ENCODE measurements at regions not wholly inside any gene's neighbourhood (a gene's known extent, or its start where the extent isn't known, plus 50 kb on each side); places are given as distances from the start of the nearest gene placed in this dataset.

DNA sequence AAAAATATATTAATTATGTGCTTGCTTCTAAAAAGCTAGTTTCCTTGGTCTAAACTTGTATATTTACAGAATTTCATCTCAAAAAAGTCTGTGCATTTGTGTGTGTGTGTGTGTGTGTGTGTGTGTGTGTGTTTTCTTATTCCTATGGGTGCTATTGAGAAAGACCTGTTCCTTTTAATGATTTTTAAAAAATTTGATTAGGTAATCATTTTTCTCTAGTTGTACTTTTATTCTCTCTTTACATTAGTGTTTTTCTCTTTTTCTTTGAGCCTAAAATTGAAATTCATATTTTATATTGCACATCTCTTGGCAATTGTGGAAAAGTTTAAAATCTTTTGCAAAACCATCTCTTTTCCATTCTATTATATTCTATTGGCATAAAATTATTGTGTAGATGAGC is 690.4 kb upstream of the NDST4 start:
- no peak for DNase-seq (ENCODE audit: low read depth in 2 of 2)

DNA sequence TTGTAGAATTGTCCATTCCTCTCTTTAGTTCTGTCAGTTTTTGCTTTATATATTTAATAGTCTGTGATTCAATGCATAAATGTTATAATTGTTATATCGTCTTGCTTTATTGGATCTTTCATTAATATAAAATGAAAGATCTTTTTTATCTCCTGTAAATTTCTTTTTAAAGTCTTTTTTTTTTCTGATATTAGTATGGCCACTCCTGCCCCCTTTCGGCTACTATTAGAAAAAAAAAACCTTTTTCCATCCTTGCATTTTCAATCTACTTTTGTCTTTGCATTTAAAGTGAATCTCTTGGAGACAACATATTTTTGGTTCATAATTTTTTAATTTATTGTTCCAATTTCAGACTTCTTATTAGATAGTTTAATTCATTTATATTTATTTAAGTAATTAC is 677.4 kb upstream of the NDST4 start:
- no peak for DNase-seq (ENCODE audit: low read depth in 2 of 2)

- no peak for DNase-seq (ENCODE audit: low read depth in 2 of 2)
Measured at GRCh38 chr4:115781528-115782146, 668.2 kb upstream of the NDST4 start.

DNA sequence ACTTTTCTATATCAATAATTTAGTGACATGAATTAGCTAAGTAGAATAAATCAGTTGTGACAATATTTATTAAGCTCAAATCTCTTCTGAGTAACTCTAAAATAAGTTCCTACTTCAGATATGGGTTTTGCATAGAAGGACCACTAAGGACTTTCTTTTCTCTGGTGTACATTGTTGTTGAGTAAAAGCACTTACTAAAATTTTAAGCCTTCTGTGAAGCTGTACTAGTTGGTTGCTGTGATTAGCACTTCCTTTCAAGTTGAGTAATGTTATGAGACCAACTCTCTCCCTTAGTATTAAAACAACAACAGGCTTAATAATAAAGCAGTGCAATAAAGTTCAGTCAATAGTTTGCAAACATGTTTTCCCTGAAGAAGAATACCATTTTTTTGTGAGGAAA is 667.4 kb upstream of the NDST4 start:
- DNase-seq (ENCODE audit: low read depth in 2 of 2) = no peak

DNA sequence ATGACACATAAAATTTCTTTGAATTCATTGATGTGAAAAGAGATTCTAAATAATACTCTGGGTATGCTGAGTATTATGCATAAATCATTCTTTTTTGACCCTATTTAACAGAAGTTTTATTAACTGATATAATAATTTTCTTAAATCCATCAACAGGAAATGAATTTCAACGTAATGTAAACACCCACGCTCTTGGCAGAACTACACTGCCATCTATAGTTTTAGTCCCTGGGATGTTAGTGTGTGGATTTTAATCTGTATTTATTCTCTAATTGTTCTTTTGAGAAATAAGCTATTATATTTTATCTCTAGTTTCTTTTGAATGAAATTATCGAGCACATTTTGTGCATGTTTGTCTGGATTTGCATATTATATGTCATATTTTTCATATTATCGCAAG is 666.8 kb upstream of the NDST4 start:
- DNase-seq (ENCODE audit: low read depth in 2 of 2) = no peak

DNA sequence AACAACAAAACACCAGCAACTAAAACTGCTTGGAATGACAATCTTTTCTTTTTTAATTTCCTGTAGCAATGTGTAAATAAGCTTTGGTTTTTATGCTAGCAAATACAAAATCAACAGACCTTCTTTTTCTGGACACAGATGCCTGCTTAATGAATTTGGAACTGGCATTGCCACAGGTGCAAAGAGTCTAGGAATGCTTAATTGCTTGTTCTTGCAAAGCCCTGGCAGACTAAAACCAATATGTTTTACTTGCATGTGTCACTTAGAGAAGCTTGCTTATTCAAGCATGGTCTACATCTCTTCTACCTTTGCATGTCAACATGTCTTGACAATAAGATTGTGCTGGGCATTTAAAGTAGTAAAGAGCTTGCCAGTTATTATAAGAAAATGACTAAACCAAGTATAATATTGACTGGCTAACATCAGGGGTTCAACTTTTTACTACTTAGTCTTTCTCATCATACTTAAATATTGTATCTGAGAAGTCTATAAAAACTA is 656.7 kb upstream of the NDST4 start:
- no peak for DNase-seq (ENCODE audit: low read depth in 2 of 2)

- no peak for DNase-seq (ENCODE audit: low read depth in 2 of 2)
Measured at GRCh38 chr4:115769396-115769795, 656.0 kb upstream of the NDST4 start.

- DNase-seq (ENCODE audit: low read depth in 2 of 2) = no peak
Measured at GRCh38 chr4:115763051-115763450, 649.6 kb upstream of the NDST4 start.

DNA sequence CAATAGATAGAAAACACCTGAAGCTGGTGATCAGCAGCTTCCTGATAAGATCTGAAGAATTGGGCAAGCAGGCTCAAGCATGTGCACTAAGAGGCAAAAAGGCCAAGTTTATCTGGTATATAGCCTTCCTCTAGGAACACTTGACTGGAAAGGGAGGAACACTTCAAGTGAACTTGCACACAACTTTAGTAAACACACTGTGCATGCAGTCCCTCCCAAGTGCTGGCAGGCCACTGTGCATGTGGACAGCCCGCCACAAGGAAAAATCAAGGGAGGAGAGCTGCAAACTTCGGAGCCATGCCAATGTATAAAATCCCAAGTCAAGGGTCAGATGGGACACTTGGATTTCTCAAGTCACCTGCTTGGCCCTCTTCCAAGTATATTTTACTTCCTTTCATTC is 645.8 kb upstream of the NDST4 start:
- no peak for DNase-seq (ENCODE audit: low read depth in 2 of 2)

DNA sequence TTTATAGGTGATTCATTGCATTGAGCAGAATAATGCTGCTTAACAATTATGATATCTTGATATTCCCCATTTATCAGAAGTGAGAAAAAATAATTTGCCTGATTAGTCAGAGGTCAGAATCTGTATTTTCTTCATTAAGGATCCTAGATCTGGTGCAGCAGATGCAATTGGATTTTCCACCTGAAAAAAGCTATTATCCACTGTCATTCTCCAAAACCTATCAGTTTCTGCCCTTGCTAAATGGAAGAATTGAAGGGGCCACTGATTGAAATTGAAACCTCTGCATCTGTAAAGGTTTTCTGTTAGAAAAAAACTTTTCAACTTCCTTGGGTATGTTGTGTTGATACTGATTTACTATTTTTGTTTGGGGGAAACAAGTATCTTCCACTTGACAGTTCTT is 636.0 kb upstream of the NDST4 start:
- no peak for DNase-seq (ENCODE audit: low read depth in 2 of 2)

DNA sequence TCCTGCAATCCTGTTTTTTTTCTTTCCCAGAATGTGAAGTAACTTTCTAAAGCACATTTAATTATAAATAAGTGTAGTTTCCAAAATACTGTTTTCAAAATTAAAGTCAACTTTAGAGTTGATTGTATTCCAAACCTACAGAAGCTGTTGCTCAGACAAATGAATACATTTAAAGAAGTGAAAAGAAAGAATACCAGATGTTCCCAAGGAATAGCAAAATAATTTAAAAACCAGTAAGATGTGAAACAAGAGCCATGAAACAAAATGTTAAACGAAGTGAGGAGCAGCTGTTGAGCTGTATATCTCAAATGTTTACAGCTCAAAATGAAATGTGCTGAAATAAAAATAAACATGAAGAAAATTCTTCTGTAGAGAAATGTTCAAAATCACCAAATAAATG is 627.4 kb upstream of the NDST4 start:
- DNase-seq (ENCODE audit: low read depth in 2 of 2) = no peak

GRCh38 chr4:115729739-115730266 is 616.4 kb upstream of the NDST4 start:
- no peak for DNase-seq (ENCODE audit: low read depth in 2 of 2)

DNA sequence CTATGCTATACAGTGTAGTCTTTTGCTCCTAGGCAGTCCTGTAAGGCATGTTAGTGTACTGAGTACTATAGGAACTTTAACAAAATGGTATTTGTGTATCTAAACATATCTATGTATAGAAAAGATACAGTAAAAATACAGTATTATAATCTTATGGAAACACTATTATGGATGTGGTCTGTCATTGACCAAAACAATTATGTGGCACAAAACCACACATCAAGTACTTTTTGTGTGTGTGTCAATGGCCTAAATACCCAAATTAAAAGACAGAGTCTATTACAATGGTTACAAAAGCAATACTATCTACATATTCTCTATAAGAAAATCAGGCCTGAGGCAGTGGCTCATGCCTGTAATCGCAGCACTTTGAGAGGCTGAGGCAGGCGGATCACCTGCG is 610.2 kb upstream of the NDST4 start:
- DNase-seq (ENCODE audit: low read depth in 2 of 2) = no peak

GRCh38 chr4:115720611-115721010 is 607.2 kb upstream of the NDST4 start:
- DNase-seq (ENCODE audit: low read depth in 2 of 2) = no peak

DNA sequence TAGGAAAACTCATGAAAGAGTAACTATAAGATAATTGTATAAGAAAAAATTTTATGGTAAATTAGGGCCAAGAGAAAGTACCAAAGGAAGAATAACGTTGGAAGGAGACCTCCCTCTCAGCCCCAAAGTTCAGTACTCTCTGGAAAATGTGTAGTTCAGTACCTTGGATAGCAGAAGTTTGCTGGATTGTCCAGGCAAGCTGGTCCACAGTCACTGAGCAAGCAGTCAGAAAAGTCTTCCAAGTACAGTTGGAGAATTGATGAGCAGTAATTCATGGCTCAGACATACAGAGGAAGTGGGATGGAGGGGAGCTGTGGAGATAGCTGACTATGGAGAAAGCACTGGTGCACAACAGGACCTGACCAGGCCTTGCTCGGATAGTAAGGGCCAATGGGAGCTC is 598.2 kb upstream of the NDST4 start:
- no peak for DNase-seq (ENCODE audit: low read depth in 2 of 2)

DNA sequence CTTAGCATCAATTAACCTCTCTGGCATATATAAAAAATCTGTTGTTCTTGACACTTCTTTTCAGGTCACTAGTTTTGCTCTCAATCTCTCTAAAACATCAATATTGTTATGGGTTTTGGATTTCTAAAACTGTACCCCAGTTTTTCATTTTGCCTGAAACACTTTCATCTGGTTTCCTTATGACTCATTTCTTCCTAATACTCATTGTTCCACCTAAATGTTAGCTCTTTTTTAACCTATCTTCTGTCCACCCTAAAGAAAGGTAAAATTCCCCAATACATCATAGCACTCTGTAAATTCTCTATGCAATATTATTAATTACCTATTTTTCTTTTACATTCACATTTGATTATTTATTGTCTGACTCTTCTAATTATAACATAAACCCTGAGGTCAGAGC is 575.5 kb upstream of the NDST4 start:
- DNase-seq (ENCODE audit: low read depth in 2 of 2) = no peak

DNA sequence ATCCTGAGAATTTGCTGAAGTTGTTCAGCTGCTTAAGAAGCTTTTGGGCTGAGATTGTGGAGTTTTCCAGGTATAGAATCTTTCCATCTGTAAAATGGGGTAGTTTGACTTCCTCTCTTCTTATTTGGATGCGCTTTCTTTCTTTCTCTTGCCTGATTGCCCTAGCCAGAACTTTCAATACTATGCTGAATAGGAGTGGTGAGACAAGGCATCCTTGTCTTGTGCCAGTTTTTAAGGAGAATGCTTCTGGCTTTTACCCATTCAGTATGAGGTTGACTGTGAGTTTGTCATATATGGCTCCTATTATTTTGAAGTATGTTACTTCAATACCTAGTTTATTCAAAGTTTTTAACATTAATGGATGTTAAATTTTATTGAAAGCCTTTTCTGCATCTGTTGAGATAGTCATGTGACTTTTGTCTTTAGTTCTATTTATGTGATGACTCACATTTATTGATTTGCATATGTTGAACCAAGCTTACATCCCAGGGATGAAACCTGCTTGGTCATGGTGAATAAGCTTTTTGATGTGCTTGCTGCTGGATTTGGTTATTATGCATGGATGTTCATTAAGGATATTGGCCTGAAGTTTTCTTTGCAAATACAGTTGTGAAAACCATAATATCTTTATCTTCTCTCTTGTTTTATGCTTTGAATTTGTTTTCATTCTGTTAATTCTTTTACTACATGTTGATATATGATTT is 573.8 kb upstream of the NDST4 start:
- DNase-seq (ENCODE audit: low read depth in 2 of 2) = no peak

DNA sequence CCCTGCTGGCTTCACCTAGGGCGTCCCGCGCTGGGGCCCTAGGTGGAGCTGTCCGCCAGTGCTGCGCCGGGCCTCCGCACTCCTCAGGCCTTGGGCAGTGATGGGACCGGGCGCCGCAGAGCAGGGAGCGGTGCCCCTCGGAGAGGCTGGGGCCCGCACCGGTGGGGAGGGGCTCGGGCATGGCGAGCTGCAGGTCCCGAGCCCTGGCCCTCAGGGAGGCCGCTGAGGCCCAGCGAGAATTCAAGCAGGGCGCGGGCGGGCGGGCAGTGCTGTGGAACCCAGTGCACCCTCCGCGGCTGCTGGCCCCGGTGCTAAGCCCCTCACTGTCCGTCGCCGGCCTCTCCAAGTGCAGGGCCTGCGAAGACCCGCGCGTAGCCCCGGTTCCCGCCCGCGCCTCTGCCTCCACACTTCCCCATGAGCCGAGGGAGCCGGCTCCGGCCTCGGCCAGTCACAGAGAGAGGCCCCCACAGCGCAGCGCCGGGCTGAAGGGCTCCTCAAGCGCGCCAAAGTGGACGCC is 565.1 kb upstream of the NDST4 start:
- no peak for DNase-seq (ENCODE audit: low read depth in 2 of 2)

DNA sequence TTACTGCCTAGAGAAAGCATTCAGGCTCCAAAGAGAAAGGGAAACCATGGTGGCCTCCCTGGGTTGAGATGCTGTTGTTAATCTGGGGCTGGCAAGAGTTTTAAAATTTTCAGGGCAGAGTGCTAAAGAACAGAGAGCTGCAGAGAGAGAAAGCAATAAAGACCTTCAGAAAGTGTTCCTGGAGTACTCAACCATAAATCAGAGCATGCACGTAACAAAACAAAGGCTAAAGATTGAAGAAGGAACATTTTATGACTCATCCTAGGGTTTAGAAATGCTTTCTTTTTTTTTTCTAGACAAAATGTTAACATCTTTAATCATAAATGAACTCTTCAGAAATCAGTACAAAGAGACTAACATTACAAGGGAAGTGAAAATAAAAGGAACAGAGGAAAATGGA is 562.3 kb upstream of the NDST4 start:
- no peak for DNase-seq (ENCODE audit: low read depth in 2 of 2)

DNA sequence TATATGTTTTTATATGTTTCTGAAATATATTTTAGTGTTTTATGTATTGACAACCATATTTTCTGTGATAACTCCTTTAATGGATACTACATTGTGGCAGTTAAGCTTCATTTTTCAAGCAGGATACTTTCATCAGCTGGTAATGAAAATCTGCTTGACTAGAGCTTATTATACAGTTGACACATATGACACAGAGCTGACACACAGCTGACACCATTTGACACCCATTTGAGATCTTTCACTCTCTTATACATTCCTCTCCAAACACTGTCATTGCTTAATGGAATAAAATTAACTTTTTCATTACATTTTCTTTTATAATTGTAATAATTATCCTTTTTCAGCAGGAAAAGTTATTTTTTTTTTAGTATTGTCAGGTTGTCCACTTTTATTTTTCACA is 561.1 kb upstream of the NDST4 start:
- DNase-seq (ENCODE audit: low read depth in 2 of 2) = no peak

DNA sequence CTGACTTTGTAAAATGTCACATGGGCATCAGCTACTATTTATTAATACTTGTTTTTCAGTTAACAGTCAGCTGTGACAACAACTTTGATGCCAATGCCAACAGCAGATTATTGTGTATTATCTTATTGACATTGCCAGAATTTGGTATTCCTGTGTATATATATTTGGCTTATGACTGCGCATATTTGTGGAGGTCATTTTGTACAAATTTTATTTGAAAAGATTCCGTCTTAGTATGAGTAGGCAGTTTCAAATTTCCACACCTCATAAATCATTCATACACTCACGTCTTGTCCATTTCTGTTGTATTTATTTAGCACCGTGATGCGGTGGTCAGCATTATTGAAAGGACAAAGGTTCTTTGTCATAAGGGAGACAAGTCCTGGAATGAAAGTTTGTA is 558.2 kb upstream of the NDST4 start:
- DNase-seq (ENCODE audit: low read depth in 2 of 2) = no peak

GRCh38 chr4:115670930-115671329 is 557.5 kb upstream of the NDST4 start:
- no peak for DNase-seq (ENCODE audit: low read depth in 2 of 2)

GRCh38 chr4:115668396-115668795 is 555.0 kb upstream of the NDST4 start:
- DNase-seq (ENCODE audit: low read depth in 2 of 2) = no peak
